GM21576 (cell line): ENCODE measurements at regions not wholly inside any gene's neighbourhood (a gene's known extent, or its start where the extent isn't known, plus 50 kb on each side); places are given as distances from the start of the nearest gene placed in this dataset.

Experiments
- ATAC-seq: cut with Tn5 transposase; IDR thresholded peaks from one replicate; pipeline ENCODE4 v1.9.1; 2021; ENCODE audit warnings: mild to moderate bottlenecking, moderate library complexity; ENCODE audit not compliant: unreplicated experiment

- no peak for ATAC-seq
Observed at GRCh38 chr2:177314722-177315264, 50.3 kb upstream of the NFE2L2 start.

GRCh38 chr2:177315364-177315763 is 50.8 kb upstream of the NFE2L2 start:
- no peak for ATAC-seq

GRCh38 chr2:177316756-177317155 is 52.2 kb upstream of the NFE2L2 start:
- no peak for ATAC-seq

- ATAC-seq, result no peak
Observed at GRCh38 chr2:177317443-177317842, 52.9 kb upstream of the NFE2L2 start.

- ATAC-seq, result no peak
Observed at GRCh38 chr2:177317857-177318256, 53.3 kb upstream of the NFE2L2 start.

- no peak for ATAC-seq
Observed at GRCh38 chr2:177318613-177319012, 54.1 kb upstream of the NFE2L2 start.

- ATAC-seq, result no peak
Observed at GRCh38 chr2:177320596-177320995, 56.1 kb upstream of the NFE2L2 start.

GRCh38 chr2:177322801-177323261 is 58.3 kb upstream of the NFE2L2 start:
- ATAC-seq, result no peak

GRCh38 chr2:177324797-177325196 is 60.3 kb upstream of the NFE2L2 start:
- no peak for ATAC-seq

- no peak for ATAC-seq
Observed at GRCh38 chr2:177325554-177325953, 61.0 kb upstream of the NFE2L2 start.

GRCh38 chr2:177326005-177326404 is 61.5 kb upstream of the NFE2L2 start:
- no peak for ATAC-seq

- ATAC-seq, result no peak
Observed at GRCh38 chr2:177326591-177326990, 62.1 kb upstream of the NFE2L2 start.

- no peak for ATAC-seq
Observed at GRCh38 chr2:177327009-177327408, 62.5 kb upstream of the NFE2L2 start.

GRCh38 chr2:177328056-177328455 is 63.5 kb upstream of the NFE2L2 start:
- no peak for ATAC-seq

GRCh38 chr2:177329064-177329463 is 63.5 kb upstream of the AGPS start:
- ATAC-seq, result no peak

GRCh38 chr2:177331466-177331997 is 61.0 kb upstream of the AGPS start:
- no peak for ATAC-seq

- ATAC-seq, result peak; percentile 76
Observed at GRCh38 chr2:177332026-177332991, 60.3 kb upstream of the AGPS start.

- no peak for ATAC-seq
Observed at GRCh38 chr2:177332992-177333388, 59.6 kb upstream of the AGPS start.

GRCh38 chr2:177334940-177335543 is 57.5 kb upstream of the AGPS start:
- peak; percentile 51 for ATAC-seq

GRCh38 chr2:177335917-177336450 is 56.6 kb upstream of the AGPS start:
- no peak for ATAC-seq

GRCh38 chr2:177338177-177338721 is 54.3 kb upstream of the AGPS start:
- no peak for ATAC-seq
